ENCODE measurements at regions not wholly inside any gene's neighbourhood (a gene's known extent, or its start where the extent isn't known, plus 50 kb on each side); places are given as distances from the start of the nearest gene placed in this dataset.

DNA sequence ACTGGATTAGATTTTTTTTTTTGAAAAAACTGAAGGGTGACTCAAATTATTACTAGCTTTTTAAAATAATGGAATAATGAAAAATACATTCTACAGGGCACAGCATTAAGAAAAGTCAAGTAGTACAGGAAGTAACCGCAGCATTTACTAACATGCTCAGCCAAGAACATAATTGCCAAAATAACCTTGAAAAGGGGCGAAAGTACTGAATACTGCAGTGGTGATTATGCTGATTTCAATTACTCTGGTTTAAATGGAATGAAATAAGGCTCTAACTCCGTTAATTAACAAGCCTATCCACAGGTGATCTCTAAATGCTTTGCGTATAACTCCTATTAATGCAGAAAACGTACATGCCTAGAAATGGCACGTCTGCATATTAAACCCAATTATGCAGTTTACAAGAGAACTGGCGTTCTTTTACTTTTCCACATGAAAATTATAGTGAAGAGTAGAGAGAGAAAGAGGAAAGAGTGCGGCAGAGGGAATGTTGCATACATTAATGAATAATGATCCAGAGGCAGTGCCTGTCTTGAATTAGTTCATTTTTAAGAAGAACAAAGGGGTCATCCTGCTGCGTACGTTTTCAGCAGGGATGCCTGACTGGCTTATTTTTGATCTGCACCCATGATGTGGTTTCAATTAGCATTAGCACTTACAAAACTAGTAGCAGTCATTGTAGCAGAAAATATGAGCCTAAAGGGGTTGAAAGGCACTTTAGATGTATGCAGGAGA is 612.4 kb downstream of the NYAP2 start:
- no peaks in the 10 kb centered on the region for H3K27me3 ChIP-seq
- no peak overlapping the region for H3K27ac ChIP-seq
- H3K36me3 ChIP-seq, result no peaks in the 10 kb centered on the region
- no peak overlapping the region for H3K4me3 ChIP-seq (ENCODE audit: low read depth in 1 of 2, low read length in 1 of 2)
- no peak for TF ChIP-seq CTCF (IDR thresholded peaks at IDR 0.05)
- no peaks in the 10 kb centered on the region for H3K4me1 ChIP-seq (ENCODE audit: control insufficient read depth in 1 of 2, insufficient read depth in 1 of 2, low read depth in 1 of 2, low read length in 1 of 2)
- no peaks in the 10 kb centered on the region for H3K9me3 ChIP-seq

DNA sequence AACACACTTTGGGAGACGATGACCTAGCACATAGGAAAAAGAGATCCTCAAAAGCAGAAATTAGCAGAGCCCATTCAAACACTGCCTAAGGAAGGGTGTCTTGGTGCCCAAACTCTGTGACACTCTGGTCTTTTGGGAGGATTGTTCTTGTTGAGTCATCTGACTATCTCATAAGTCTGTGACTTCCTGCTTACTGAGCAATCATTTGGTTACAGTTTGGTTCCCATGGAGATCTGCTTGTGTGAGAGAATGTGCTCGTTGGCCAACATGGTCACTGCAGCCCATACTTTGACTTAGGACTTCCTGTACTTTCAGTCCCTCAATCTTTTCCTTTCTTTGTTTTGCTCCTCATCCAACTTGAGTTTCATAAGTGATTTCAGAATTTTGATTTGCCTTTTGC is 602.9 kb downstream of the NYAP2 start:
- no peak for TF ChIP-seq CTCF (IDR thresholded peaks at IDR 0.05)
- Histone ChIP-seq H3K27ac (peak overlapping the region; percentile 42), H3K9me3 (no peaks in the 10 kb centered on the region)

DNA sequence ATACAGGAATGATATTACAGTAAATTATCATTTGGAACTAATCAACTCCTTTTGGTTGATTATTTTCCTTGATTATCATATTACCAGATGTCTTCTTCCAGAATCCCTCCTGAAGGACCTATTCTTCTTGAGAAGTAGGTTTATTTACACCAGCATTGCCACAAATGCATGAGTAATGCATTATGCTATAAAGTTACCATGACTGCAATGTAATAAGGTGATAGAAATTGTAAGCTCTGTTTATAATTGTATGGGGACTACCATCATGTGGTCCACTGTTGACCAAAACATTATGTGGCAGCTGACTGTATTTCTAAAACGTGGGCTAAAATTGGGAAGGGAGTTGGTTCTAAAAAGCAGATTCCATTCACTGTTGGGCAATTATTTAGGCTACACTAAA is 602.2 kb downstream of the NYAP2 start:
- peaks cover 0 to 14% of the 10 kb centered on the region in 2 experiments for H3K4me1 ChIP-seq (ENCODE audit: control insufficient read depth in 1 of 2, insufficient read depth in 1 of 2, low read depth in 1 of 2, low read length in 1 of 2)
- no peaks in the 10 kb centered on the region for H3K9me3 ChIP-seq
- no peaks in the 10 kb centered on the region for H3K27me3 ChIP-seq
- no peak for TF ChIP-seq CTCF (IDR thresholded peaks at IDR 0.05)
- H3K27ac ChIP-seq, result peak overlapping the region; percentile 42
- no peak overlapping the region for H3K4me3 ChIP-seq (ENCODE audit: low read depth in 1 of 2, low read length in 1 of 2)
- no peaks in the 10 kb centered on the region for H3K36me3 ChIP-seq

More for the DNA sequence above, 602.9 kb downstream of the NYAP2 start:
- no peak overlapping the region for H3K4me3 ChIP-seq (ENCODE audit: low read depth in 1 of 2, low read length in 1 of 2)
- H3K27me3 ChIP-seq, result no peaks in the 10 kb centered on the region
- H3K36me3 ChIP-seq, result no peaks in the 10 kb centered on the region
- peaks cover 0 to 14% of the 10 kb centered on the region in 2 experiments for H3K4me1 ChIP-seq (ENCODE audit: control insufficient read depth in 1 of 2, insufficient read depth in 1 of 2, low read depth in 1 of 2, low read length in 1 of 2)

DNA sequence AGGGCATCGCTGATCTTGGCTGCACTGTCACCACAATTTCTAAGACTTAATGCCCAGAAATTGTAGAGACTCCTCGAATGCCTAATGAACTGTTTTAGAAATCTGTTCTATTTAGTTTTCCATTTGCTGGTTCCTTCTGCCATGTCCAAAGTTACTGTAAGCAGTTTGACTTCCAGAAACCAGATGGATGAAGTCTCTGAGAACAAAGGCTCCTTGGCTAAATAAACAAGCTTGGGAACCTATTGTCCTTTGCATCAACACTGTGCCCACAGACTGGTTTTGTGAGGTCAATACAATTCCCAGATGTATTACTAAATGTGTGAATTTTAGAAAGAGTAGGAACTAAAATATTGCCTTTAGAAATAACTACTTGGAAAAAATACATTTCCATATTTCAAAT is 600.2 kb downstream of the NYAP2 start:
- H3K4me1 ChIP-seq (ENCODE audit: control insufficient read depth in 1 of 2, insufficient read depth in 1 of 2, low read depth in 1 of 2, low read length in 1 of 2), result peaks cover 0 to 14% of the 10 kb centered on the region in 2 experiments
- no peak overlapping the region for H3K27ac ChIP-seq
- H3K36me3 ChIP-seq, result no peaks in the 10 kb centered on the region
- no peak for TF ChIP-seq CTCF (IDR thresholded peaks at IDR 0.05)
- no peaks in the 10 kb centered on the region for H3K27me3 ChIP-seq
- H3K4me3 ChIP-seq (ENCODE audit: low read depth in 1 of 2, low read length in 1 of 2), result no peak overlapping the region
- H3K9me3 ChIP-seq, result no peaks in the 10 kb centered on the region

- Histone ChIP-seq H3K9me3 (no peaks in the 10 kb centered on the region), H3K27me3 (no peaks in the 10 kb centered on the region), H3K4me1 (ENCODE audit: control insufficient read depth in 1 of 2, insufficient read depth in 1 of 2, low read depth in 1 of 2, low read length in 1 of 2) (peaks cover 0 to 14% of the 10 kb centered on the region in 2 experiments), H3K36me3 (no peaks in the 10 kb centered on the region), H3K27ac (no peak overlapping the region), H3K4me3 (ENCODE audit: low read depth in 1 of 2, low read length in 1 of 2) (no peak overlapping the region)
- no peak for TF ChIP-seq CTCF (IDR thresholded peaks at IDR 0.05)
These were observed 599.1 kb downstream of the NYAP2 start for GRCh38 chr2:225998653-225999052.

Data from neutrophil (primary cell).